ENCODE measurements at regions not wholly inside any gene's neighbourhood (a gene's known extent, or its start where the extent isn't known, plus 50 kb on each side); places are given as distances from the start of the nearest gene placed in this dataset.

DNA sequence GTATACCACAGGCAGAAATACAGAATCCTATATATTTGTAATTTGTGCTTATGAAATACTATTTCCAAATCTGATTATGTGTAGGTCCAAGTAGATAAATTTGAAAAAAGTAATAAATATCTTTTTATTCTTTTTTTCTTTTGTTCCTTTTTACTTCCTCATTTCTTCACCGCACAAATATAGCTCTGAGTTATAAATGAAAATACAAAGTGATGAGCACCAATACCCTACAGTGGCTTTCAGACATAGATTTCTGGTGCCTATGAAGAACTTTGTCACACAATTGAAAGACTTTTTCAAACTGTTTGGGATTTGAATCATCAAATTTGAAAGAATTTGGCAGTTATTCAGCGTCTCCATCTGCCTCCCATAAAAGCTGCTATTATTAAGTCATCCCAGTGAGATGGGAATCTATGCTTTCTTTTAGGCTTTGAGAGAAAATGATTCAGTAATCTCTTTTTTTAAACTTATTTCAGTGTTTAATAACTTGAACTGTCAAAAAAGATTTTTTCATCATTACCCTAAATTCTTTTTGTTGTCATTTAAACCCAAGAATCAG, 363.6 kb upstream of the GOLIM4 start:
- ChIA-PET POLR2A (no interaction called here), CTCF (no interaction called here)
- no peak for DNase-seq
- peaks cover 4% of the 10 kb centered on the region for H3K9me3 Mint-ChIP-seq
- H3K4me3 Mint-ChIP-seq, result no peak overlapping the region
- no peaks in the 10 kb centered on the region for H3K4me1 Mint-ChIP-seq (ENCODE audit: low read depth)
- H3K27me3 Mint-ChIP-seq, result no peaks in the 10 kb centered on the region
- H3K36me3 Mint-ChIP-seq (ENCODE audit: low read depth), result no peaks in the 10 kb centered on the region
- no peak overlapping the region for H3K27ac Mint-ChIP-seq
- ATAC-seq, result no peak
- TF ChIP-seq, protein P1, sequence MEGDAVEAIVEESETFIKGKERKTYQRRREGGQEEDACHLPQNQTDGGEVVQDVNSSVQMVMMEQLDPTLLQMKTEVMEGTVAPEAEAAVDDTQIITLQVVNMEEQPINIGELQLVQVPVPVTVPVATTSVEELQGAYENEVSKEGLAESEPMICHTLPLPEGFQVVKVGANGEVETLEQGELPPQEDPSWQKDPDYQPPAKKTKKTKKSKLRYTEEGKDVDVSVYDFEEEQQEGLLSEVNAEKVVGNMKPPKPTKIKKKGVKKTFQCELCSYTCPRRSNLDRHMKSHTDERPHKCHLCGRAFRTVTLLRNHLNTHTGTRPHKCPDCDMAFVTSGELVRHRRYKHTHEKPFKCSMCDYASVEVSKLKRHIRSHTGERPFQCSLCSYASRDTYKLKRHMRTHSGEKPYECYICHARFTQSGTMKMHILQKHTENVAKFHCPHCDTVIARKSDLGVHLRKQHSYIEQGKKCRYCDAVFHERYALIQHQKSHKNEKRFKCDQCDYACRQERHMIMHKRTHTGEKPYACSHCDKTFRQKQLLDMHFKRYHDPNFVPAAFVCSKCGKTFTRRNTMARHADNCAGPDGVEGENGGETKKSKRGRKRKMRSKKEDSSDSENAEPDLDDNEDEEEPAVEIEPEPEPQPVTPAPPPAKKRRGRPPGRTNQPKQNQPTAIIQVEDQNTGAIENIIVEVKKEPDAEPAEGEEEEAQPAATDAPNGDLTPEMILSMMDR (IDR thresholded peaks at IDR 0.05), result no peak
- intact Hi-C loops (cut with micrococcal nuclease), result no loop called here

DNA sequence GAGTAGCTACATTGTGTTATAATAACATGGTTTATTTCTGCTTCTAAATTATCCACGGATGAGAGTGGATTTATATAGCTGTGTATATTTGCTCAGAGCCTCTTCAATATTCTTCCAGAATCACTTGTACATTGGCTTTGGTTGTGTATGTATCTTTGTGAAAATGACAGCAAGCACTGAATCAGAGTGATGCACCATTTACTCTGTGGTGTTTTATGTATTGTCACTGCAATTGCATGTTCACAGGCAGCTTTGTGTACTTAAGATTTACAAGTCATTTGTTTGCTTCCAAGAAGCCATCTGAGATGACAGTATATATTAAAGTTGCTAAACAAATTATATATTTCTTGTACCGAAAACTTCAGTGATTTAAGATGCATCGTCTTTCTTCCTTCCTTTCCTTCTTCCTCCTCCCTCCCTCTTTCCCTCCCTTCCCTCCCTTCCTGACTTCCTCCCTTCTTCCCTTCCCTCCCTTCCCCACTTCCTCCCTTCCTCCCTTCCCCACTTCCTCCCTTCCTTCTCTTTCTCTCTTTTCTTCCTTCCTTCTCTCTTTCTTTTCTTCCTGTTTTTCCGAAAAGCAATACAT, 362.3 kb upstream of the GOLIM4 start:
- intact Hi-C loops (cut with micrococcal nuclease), result no loop called here
- Mint-ChIP-seq H3K9me3 (peaks cover 4% of the 10 kb centered on the region), H3K4me3 (no peak overlapping the region), H3K27me3 (no peaks in the 10 kb centered on the region), H3K36me3 (ENCODE audit: low read depth) (no peaks in the 10 kb centered on the region), H3K27ac (no peak overlapping the region), H3K4me1 (ENCODE audit: low read depth) (no peaks in the 10 kb centered on the region)
- ChIA-PET CTCF (no interaction called here), POLR2A (no interaction called here)
- TF ChIP-seq, protein P1 (IDR thresholded peaks at IDR 0.05), result no peak
- DNase-seq (no peak), ATAC-seq (no peak)

DNA sequence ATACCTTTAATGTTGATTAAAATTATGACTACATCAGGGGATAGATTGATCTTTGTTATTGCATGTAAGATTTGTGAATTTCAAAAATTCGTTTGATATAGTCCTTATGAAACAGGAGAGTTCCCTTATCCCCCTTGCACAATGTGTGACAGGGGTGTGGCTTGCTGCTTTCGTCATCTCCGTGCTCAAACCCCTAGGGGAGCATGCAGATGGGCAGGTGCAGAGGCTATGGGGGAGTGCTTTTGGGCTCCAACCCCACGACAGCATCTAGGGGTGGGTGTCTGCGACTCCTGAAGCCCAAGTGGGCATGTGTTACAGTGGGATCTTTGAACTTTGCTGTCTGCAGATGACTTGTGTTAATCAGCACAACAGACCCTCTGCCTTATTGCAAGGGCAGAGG, 360.1 kb upstream of the GOLIM4 start:
- DNase-seq, result no peak
- TF ChIP-seq, protein P1 (IDR thresholded peaks at IDR 0.05), result no peak
- Mint-ChIP-seq H3K4me1 (ENCODE audit: low read depth) (no peaks in the 10 kb centered on the region), H3K36me3 (ENCODE audit: low read depth) (no peaks in the 10 kb centered on the region), H3K4me3 (no peak overlapping the region), H3K9me3 (no peaks in the 10 kb centered on the region), H3K27me3 (no peaks in the 10 kb centered on the region), H3K27ac (no peak overlapping the region)
- ChIA-PET POLR2A (no interaction called here), CTCF (no interaction called here)
- intact Hi-C loops (cut with micrococcal nuclease), result no loop called here
- no peak for ATAC-seq

DNA sequence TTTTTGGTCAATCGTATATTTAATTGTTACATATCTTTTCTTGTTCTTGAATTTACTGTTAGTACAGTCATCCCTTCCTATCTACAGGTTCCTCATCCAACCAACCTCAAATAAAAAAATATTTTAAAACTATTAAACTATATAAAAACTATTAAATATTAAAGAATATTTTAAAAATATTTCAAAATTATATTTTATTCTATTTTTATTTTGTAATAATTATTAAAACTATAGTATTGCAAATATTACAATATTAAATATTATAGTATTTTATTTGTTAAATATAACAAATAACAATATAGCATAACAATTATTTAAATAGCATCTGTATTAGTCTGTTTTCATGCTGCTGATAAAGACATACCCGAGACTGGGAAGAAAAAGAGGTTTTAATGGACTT, 357.9 kb upstream of the GOLIM4 start:
- TF ChIP-seq, protein P1 (IDR thresholded peaks at IDR 0.05), result no peak
- H3K27ac Mint-ChIP-seq, result no peak overlapping the region
- intact Hi-C loops (cut with micrococcal nuclease), result no loop called here
- no peaks in the 10 kb centered on the region for H3K9me3 Mint-ChIP-seq
- no peak overlapping the region for H3K4me3 Mint-ChIP-seq
- no peaks in the 10 kb centered on the region for H3K27me3 Mint-ChIP-seq
- DNase-seq (no peak), ATAC-seq (no peak)
- ChIA-PET CTCF (no interaction called here), POLR2A (no interaction called here)
- no peaks in the 10 kb centered on the region for H3K36me3 Mint-ChIP-seq (ENCODE audit: low read depth)
- no peaks in the 10 kb centered on the region for H3K4me1 Mint-ChIP-seq (ENCODE audit: low read depth)

DNA sequence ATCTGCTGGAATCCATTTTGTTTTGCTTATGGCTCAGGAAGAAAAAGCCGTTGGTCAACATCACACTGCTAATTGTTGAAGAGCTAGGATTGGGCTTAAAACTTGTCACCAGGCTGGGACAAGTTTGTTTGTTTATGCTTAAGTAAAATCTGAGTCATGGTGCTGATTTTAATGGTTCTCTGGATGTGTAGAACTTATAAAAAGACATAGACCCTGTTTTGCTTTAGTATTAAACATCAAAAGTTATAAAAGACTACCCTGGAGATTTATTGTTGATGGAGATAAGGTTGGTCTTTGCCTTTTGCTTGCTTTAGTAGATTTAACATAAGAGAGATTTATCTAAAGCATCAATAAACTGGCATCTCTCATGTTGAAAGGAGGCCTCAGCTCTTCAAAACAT, 348.2 kb upstream of the GOLIM4 start:
- CTCF ChIA-PET, result interaction anchor here (1.2 kb wide), 1 partner anchor 234 kb away, joined by 3 read pairs; no protein-coding TSS in a partner anchor
- POLR2A ChIA-PET, result no interaction called here
- no peaks in the 10 kb centered on the region for H3K36me3 Mint-ChIP-seq (ENCODE audit: low read depth)
- intact Hi-C loops (cut with micrococcal nuclease), result loop anchor here (5.0 kb wide), 1 partner anchor 43 kb away; no protein-coding TSS in a partner anchor
- TF ChIP-seq, protein P1 (IDR thresholded peaks at IDR 0.05), result no peak
- no peak overlapping the region for H3K27ac Mint-ChIP-seq
- no peaks in the 10 kb centered on the region for H3K27me3 Mint-ChIP-seq
- H3K4me1 Mint-ChIP-seq (ENCODE audit: low read depth), result no peaks in the 10 kb centered on the region
- DNase-seq (no peak), ATAC-seq (no peak)
- no peaks in the 10 kb centered on the region for H3K9me3 Mint-ChIP-seq
- H3K4me3 Mint-ChIP-seq, result no peak overlapping the region

All from activated CD8-positive, alpha-beta T cell treated with anti-CD3 and anti-CD28 coated beads for 36 hours (primary cell).